NCI-H748 (cell line): ENCODE measurements at regions not wholly inside any gene's neighbourhood (a gene's known extent, or its start where the extent isn't known, plus 50 kb on each side); places are given as distances from the start of the nearest gene placed in this dataset.
A peak's percentile ranks its signal among the peaks of the same experiment; 100 is the strongest.

Source experiments
- DNase-seq: peaks from one replicate; lab custom pipeline; 2025; ENCODE audit not compliant: unreplicated experiment; lab: John Stamatoyannopoulos, UW

DNA sequence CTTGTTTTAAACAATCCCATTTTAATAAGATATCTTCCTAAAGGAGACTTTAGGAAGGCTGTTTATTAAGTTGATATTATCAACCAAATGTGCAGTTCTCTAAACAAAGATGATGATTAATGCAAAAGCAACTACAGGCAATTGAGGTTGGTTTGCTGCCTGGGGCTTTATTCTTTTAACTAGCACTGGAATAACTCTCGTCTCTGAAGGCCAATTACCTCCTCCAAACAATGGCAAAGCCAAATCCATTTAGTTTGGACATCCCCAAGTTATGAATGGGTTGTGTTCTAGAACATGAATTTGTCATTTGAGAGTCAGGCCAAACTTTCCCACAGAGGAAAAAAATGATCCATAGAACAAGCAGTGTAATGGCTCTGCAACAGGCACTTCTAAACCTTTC, 114.1 kb downstream of the SLC16A9 start:
- peak; percentile 4 for DNase-seq

DNA sequence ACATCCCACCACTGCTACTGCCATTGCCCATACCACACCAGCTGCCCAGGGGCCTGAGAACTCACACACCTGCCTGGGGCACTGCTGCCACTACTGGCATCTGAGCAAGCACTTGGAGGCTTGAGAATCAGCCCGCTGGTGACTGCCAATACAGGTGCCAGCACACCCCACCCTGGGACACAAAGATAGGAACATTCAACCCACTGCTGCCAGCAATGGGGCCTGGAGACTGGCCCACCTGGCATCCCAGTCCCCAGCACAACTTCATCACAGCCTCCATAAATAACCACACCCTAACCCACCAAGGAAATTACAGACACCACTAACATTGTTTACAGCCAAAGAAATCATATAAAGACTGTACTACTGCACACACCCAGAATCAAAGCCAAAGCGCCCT, 115.9 kb downstream of the SLC16A9 start:
- no peak for DNase-seq

DNA sequence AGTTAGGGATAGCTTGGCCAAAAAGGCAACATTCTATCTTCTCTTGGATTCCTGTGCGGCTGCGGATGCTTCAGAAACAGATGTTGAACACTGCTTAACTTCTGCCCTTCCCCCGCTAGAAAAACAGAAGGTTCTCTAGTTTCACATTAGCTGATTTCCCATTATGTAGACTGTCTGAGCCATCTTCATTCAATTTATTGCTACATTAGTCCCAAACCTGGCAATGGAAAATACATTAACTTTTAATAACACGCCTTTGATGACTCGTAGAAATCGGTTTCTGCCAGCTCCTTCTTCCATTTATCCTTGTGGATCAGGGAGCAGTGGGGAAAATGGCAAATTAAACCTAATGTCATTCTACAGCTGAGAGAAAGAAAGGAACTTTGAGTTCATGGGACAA, 119.9 kb downstream of the SLC16A9 start:
- no peak for DNase-seq

DNA sequence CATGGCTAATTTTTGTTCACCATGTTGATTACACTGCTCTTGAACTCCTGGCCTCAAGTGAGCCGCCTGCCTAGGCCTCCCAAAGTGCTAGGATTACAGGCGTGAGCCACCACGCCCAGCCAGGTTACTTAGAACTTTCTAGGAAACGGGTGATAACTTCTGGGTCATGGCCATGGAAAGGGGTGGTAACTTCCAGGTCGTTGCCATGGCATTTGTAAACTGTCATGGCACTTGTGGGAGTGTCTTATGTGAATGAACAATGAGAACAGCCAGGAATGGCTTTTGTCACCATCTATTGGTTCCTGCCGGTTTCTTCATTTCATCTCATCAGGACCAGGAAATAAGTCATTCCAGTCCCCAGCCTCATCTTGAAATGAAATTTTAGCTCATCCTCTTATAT, 120.9 kb downstream of the SLC16A9 start:
- DNase-seq = no peak

DNA sequence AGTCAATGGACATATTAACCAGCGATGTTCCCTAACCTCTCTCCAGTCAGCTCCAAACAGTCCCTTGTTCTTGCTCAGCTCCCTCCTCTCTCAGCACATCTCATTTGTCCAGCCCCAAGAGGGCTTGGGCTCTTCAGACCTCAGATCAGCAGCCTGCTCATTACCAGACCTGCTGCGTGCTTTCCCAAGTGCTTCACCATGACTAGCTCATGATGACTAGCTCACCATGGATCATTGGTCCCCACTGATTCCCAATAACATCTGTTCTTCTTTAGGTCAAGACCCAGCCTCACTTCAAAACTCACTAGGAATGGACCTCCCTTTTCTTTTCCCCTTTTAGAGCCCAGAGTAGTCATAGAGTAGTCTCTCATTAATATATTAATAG, 121.9 kb downstream of the SLC16A9 start:
- no peak for DNase-seq

DNA sequence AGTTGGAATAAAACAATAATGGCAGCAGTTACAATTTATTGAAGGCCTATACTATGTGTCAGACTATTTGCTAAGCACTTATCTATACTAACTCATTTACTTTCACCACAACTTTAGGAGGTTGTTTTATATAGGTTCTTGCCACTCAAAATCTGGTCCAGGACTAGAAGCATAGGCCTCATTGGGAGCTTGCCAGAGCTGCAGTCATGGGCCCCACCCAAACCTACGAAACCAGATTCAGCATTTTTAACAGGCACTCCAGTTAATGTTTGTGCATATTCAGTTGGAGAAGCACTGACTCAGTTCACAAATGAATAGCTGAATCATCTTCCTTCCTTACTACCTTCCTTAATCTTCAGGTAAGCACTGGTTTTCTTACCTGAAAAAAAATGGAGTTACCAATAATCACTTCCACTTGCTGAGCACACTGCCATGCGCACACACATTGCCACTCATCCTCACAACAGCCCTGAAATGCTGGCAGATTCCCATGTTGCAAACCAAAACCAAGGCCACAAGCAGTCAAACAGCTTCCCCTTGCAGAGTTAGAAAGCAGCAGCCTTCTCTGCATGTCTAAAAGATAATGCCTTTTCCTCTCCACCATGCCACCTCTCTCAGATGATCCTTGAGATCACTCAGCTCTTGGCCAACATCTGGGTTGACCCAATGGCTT, 122.4 kb downstream of the SLC16A9 start:
- DNase-seq = peak; percentile 56

DNA sequence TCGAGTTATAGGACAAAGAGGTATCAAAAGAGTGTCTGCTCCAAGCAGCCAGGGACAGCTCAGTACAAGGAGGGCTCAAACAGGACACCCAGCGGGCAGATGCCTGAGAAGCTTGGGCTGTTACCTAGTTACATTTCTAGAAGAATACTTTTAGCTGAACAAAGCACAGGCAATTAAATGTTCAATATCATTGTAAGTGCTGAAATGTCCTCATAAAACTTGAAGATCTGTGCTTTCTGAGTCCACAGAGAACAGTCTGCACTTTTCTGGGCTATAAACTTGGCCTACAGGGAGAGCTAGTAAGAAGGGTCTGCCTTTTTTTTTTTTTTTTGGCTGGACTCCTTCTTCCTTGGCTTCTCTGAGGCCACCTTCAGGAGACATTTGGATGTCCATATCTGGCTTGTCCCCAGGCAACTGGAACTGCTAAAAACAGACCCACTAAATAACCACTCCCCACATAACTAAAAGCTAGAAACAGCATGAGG, 123.2 kb downstream of the SLC16A9 start:
- DNase-seq = no peak

DNA sequence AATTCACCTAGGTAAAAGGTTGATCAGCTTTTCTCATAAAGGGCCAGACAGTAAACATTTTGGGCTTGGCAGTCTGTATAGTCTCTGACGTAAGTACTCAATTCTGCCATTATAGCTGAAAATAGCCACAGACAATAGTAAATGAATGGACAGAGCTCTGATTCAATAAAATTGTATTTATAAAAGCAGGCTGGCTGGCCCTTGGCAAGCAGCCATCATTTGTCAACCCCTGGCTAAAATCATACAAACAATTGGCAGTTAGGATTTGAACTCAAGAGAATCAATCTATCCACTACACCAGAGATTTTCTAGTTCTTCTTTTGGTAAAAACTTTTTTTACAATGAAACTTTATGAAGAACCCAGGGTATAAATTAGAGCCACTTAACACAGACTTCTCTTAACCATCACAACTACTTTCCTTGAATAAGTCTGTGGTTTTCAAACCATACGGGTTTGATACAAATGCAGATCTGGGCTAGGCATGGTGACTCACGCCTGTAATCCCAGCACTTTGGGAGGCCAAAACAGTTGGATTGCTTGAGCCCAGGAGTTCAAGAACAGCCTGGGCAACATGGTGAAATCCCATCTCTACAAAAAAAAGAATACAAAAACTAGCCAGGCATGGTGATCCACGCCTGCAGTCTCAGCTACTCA, 124.5 kb downstream of the SLC16A9 start:
- peak; percentile 92 for DNase-seq

DNA sequence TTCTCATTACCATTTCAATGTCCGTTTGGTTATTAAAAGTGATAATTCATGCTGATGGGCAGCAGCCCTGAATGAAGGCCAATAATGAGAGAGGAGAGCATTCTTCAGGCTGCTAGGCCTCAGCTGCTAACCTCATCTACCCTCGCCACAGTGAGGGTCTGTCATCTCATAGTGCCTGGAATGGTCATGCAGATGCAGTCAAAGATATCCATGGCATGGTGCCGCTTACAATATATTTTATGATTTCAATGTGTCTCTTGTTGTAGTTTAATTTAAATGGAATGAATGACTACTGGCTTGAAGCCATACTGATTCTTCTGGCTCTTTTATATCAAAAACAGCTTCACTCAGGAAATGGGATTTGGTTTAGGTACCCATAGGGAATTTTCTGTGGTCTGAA, 126.9 kb downstream of the SLC16A9 start:
- DNase-seq = no peak

DNA sequence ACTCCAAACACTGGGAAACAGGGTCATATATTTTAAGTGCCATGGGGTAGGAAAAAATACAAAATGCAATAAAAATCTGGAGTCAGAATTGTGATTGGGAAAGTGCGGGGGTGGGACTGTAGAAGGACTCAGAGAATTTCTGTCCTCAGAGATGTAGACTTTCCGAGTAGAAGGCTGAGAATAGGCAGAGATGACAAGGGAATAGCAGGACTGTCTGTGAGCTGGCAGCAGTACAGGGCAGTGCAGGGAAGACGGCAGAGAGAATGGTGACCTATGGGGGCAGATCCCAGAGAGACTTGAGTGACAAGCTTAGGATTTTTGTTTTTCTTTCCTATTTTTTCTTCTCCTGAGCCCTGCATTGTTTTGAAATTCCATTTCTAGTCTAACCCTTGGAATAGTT, 127.6 kb downstream of the SLC16A9 start:
- no peak for DNase-seq

DNA sequence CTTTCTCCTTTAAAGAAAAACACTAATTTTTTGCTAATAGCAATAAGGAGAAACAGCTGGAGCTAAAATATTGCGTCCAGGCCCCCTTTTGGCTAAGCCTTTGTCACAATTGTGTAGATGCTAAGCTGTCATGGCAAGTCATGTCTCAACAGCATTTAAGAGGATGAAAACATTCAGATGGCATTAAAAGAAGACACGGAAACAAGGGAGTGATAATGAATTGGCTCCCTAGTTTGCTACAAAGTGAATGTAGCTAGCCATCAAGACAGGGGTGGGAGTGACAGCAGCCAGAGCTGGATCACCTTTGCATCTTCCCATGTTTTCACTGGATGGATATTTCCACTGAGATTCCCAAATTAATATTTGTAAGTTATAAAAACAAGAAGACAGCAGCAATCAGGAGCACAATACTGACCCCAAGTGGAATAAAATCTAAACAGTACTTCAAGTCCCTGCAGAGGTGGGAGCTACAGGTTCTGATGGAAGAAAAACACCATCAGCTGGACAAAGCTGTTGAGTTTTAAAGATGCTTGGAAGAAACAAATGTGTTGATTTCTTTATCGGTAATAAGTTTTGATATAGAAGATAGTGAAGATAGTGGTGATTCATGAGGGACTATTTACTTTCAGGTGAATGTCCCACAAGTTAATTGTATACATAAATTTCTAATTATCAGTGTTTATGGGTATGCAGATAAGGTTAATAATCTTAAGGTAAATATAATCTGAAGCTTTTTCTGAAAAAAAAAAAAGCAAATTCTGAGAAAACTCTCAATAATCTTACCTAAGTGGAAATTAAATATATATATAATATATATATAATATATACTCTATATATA, 129.4 kb downstream of the SLC16A9 start:
- peak; percentile 33 for DNase-seq

DNA sequence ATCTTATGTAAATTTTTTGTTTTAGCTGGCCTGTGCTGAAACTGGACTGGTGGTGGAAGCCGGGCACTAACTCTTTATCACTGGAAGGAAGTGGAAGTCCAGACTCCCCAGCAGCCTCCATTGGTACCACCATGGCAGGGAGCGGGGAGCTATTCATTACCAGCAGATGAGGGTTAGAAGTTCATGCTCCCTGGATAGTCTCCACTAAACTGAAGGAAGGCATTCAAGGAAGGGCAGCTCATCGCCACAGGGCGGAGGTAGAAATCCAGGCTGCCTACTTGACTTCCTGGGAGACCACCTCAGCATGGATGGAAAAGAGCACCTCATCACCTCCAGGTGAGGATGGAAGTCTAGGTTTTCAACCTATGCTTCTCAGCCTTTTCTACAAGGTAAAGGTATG, 130.9 kb downstream of the SLC16A9 start:
- no peak for DNase-seq

DNA sequence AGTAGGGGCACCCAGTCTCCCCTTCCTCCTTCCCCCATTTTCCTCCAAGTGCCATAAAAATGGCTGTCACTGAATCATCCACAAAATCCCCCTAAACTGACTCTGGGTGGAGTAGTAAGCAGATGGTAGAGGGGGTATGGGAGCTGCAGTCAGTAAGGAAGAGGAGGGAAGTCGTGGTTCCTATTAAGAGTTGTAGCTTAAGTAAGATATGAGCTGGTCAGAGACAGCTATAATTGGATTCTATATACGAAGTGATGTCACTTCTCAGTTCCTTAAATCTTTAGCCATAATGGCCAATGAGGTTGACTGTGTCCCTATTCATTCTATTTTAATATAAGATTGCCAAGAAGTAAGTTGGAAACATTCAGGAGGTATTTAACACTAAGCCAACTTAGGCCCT, 131.7 kb downstream of the SLC16A9 start:
- no peak for DNase-seq

DNA sequence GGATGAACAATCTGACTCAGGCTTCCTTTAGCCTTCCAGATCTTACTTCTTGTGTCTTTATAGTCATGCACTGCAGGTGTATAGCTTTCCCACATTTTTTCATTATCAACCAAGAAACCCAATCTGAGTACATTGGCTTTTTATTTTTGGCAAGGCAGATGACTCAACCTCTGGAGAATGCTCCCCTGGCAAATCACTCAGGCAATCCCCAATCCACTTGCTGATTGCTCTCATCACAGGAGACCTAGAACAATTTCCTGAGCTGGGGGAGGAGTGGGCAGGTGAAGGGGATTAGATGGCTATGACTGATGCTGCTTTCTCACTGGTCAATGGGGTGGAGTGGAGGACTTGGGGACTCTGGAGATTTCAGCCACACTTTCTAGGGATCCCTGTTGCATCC, 134.4 kb downstream of the SLC16A9 start:
- no peak for DNase-seq

DNA sequence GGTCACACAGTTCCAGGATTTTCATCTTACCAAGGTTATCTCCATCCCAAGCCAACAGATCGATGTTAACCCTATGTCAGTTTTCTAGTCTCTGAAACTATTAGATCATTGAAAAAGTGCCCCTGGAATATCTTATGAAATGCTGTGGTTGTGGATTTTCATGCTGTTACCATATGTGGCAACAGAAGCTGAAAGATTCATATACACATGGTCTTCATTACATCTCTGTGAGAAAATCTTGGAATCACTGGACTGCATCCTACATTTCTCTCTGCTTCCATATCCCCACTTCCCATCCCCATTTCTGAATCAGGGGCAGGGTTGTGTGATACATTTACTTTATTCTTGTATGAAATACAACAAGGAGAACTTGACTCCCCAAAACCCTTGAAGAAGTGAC, 146.1 kb downstream of the SLC16A9 start:
- DNase-seq = no peak

DNA sequence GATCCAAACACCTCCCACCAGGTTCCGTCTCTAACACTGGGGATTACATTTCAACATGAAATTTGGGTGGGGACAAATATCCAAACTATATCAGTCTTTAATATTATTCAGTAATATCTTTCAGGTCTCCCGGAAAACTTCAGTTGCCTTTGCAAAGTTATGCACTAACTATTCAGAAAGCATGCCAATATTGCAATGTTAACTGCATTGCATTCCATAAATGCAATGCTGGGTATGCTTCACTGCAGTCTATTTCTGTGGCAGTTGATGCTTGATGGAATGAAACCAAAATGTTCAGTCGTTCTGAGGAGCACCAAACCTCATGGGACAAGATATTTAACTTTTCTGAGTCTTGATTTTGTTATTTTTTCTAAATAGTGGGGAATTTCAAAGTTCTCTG, 147.5 kb downstream of the SLC16A9 start:
- no peak for DNase-seq

DNA sequence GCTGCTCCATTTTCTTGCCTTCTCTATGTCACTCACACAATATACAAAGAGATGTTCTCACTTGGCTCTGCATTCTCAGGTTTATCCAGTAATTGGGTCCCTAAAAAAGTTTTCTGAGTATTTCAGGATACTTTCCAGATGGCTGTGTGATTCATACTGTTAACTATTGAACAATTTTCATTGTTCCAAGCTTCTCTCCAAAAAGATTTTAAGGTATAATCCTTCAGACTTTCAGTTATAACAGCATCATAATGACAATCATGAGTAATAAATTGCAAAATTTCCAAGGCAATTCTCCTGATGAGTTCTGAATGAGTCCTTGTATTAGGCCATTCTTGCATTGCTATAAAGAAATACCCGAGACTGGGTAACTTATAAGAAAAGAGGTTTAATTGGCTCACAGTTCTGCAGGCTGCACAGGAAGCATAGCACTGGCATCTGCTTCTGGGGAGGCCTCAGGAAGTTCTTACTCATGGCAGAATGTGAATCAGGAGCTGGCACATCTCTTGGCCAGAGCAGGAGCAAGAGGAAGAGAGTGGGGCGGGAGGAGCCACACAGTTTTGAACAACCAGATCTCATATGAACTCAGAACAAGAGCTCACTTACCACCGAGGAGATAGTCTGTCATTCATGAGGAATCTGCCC, 148.1 kb downstream of the SLC16A9 start:
- no peak for DNase-seq

DNA sequence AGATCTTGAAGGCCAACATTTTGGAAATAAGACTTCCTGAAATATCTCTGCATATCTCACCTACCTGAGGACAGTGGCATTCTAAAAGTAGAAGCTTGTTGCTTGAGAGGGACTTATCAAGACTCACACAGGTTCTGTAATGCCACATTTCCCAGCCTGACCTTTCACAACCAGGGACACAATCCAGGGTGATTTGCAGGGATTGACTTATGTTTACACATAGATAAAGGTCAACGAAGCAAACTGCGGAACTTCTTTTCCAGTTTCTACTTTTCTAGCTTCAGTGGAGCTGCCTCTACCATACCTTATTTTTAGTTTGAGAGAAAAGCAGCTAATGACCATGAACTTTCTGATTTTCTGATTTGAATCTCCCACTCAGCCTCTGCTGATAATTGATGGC, 148.7 kb downstream of the SLC16A9 start:
- no peak for DNase-seq

DNA sequence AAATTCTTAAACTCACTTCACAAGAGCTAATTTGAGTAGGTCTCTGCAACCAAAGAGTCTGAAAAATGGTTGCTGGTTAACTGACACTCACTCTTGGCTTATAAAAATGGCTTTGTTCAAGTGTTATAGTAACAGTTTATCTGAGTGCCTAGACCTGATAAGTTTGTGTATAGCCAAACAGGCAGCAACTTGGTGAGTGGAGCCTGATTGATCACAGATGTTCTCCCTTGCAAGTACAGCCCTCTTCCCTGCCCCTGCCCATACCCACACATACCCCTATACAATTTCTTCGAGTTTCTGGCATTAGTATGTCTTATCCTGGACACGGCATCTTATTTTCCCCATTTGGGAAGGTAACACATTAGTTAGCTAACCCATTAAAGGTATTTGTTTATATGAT, 149.5 kb downstream of the SLC16A9 start:
- no peak for DNase-seq

DNA sequence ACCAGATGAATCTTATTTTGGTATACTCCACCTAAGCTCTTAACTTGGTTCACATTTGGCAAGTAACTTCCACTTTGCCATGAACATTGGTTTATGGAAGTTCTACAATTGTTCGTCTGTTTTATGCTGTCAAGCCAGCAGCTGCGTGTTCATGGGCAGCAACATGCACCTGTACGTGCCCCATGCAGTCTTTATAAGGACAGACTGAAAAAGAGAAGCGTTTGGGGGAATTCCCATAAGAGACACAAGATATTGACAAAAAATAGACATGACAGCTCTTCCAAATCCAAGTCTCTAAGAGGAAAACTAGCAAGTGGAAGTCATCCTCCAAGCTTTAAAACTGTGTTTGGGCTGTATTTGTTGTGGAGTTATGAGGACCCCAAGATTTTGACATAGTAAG, 151.6 kb downstream of the SLC16A9 start:
- no peak for DNase-seq

DNA sequence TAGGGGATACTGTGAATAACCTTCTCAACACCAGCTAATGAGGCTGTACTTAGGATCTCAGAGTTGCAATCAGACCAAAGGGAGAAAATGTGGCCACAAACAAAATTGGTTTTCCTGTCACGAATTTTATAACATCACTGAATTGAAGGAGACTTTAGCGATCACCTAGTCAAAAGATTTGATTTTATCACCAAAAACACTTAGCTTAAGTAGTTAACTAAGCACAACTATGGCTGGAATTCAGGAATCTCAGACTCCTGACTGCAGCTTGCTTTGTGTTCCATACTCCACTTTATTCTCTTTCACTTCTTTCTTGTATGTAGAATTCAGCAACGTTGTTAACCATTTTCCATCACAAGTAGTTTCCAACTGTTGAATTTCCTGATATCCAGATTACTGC, 152.0 kb downstream of the SLC16A9 start:
- no peak for DNase-seq

DNA sequence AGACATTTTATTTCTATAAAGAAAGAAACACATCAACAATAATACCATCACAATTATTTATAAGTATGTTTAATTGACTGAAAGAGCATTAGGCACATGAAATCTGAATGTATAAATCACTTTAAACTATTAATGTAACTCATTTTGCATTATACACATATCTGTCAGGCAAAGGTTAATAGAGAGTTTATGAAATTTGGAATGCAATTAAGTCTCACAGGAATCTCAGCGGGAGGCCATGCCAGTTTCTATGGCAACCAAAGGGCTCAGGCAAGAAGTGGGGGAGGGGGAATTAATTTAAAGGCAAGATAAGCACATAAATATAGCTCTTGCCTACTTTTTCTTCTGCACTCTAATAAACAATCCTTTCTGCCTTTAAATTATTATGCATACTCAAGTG, 152.6 kb downstream of the SLC16A9 start:
- peak; percentile 29 for DNase-seq
